Astrocyte (in vitro differentiated cells and primary cell): ENCODE measurements at regions not wholly inside any gene's neighbourhood (a gene's known extent, or its start where the extent isn't known, plus 50 kb on each side); places are given as distances from the start of the nearest gene placed in this dataset.

ENCODE experiments used
- CTCF ChIP-seq: IDR thresholded peaks from 2 replicates; pipeline ENCODE4 v1.5.1; 2011; ENCODE audit warnings: low read depth, mild to moderate bottlenecking, inconsistent platforms, low read length, moderate library complexity; ENCODE audit not compliant: insufficient read depth
- EZH2 ChIP-seq: IDR thresholded peaks from 2 replicates; pipeline ENCODE4 v1.6.1; 2012; ENCODE audit warnings: mild to moderate bottlenecking, low read length, inconsistent platforms; ENCODE audit not compliant: insufficient read depth

GRCh38 chr4:102437111-102437510 lies 64.0 kb upstream of the NFKB1 start:
- TF ChIP-seq CTCF: no peak
- no peak for TF ChIP-seq EZH2
